BJ (cell line): ENCODE measurements at regions not wholly inside any gene's neighbourhood (a gene's known extent, or its start where the extent isn't known, plus 50 kb on each side); places are given as distances from the start of the nearest gene placed in this dataset.

Experiments
- CTCF ChIA-PET: fragments of 350-600 bp; formaldehyde crosslinking; extraction: SDS; loops from one replicate; lab custom pipeline; 2021; ENCODE audit warnings: antibody characterized with exemption, inconsistent platforms; lab: Yijun Ruan, JAX
- POLR2A ChIA-PET: fragments of 300-600 bp; sonication (Branson Sonifier 250); formaldehyde crosslinking; extraction: SDS; loops from one replicate; lab custom pipeline; 2021; ENCODE audit warnings: antibody characterized with exemption; lab: Charles Lee
- DNase-seq: peaks from one replicate; pipeline ENCODE4 v3.0.0-alpha.2; 2011; ENCODE audit warnings: low read depth
- H3K27me3 ChIP-seq: 2 replicates; pipeline ENCODE4 v1.6.0; 2011; ENCODE audit warnings: low read length; ENCODE audit not compliant: control insufficient read depth, insufficient read depth
- H3K36me3 ChIP-seq: 2 replicates; pipeline ENCODE4 v1.5.1; 2011; ENCODE audit warnings: low read length; ENCODE audit not compliant: control insufficient read depth, insufficient read depth
- H3K4me3 ChIP-seq: 2 replicates; pipeline ENCODE4 v1.5.1; 2011; ENCODE audit warnings: low read depth, mild to moderate bottlenecking, control low read depth, low read length
- TF ChIP-seq, protein P1 (sequence below): IDR thresholded peaks from 2 replicates; pipeline ENCODE4 v1.5.1; 2011; ENCODE audit warnings: low read depth, mild to moderate bottlenecking, control low read depth, inconsistent platforms, low read length, moderate library complexity; ENCODE audit not compliant: insufficient read depth

DNA sequence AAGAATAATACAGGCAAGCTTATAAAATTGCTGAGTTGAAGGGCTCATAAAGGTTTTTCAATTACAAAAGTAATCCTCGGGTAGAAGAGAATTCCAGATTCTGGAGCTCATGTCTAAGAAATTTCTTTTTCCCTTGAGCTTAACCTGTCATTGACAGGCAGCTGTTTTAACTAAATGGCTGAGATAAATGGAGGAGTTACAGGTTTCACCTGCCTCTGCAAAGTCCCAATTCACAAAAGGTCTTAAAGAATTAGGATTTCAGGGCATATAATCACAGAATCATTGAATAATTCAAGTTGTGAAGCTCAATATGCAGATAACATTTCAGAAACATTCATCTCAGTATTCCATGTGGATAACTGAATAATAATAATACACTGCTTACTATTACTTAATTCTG lies 660.1 kb upstream of the NRSN1 start:
- TF ChIP-seq, protein P1, sequence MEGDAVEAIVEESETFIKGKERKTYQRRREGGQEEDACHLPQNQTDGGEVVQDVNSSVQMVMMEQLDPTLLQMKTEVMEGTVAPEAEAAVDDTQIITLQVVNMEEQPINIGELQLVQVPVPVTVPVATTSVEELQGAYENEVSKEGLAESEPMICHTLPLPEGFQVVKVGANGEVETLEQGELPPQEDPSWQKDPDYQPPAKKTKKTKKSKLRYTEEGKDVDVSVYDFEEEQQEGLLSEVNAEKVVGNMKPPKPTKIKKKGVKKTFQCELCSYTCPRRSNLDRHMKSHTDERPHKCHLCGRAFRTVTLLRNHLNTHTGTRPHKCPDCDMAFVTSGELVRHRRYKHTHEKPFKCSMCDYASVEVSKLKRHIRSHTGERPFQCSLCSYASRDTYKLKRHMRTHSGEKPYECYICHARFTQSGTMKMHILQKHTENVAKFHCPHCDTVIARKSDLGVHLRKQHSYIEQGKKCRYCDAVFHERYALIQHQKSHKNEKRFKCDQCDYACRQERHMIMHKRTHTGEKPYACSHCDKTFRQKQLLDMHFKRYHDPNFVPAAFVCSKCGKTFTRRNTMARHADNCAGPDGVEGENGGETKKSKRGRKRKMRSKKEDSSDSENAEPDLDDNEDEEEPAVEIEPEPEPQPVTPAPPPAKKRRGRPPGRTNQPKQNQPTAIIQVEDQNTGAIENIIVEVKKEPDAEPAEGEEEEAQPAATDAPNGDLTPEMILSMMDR: no peak
- ChIA-PET POLR2A (no interaction called here), CTCF (interaction anchor here (0.6 kb wide), 1 partner anchor 10 kb away, joined by 3 read pairs; no protein-coding TSS in a partner anchor)
- no peaks in the 10 kb centered on the region for H3K27me3 ChIP-seq
- H3K36me3 ChIP-seq: no peaks in the 10 kb centered on the region
- no peak overlapping the region for H3K4me3 ChIP-seq
- no peak for DNase-seq

DNA sequence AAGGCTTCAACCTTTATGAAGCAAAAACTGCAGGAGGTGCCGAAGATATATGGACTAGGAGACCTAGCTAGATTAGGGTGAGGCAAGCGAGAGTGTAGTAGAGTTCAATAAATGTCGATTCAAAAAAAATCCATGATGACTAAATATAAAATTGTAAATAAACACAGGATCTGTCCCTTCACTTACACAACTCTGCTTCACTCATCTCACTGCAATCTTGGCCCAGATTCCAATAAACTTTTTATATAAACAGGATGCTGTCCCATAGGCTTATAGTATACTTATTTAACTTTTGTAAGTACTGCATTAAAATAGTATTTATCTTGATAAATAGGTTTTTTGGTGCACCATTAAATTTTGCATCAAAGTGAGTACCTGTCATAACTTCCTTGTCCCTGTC lies 648.4 kb upstream of the NRSN1 start:
- Histone ChIP-seq H3K27me3 (no peaks in the 10 kb centered on the region), H3K4me3 (no peak overlapping the region), H3K36me3 (no peaks in the 10 kb centered on the region)
- TF ChIP-seq, protein P1: no peak
- CTCF ChIA-PET: no interaction called here
- POLR2A ChIA-PET: no interaction called here
- no peak for DNase-seq

DNA sequence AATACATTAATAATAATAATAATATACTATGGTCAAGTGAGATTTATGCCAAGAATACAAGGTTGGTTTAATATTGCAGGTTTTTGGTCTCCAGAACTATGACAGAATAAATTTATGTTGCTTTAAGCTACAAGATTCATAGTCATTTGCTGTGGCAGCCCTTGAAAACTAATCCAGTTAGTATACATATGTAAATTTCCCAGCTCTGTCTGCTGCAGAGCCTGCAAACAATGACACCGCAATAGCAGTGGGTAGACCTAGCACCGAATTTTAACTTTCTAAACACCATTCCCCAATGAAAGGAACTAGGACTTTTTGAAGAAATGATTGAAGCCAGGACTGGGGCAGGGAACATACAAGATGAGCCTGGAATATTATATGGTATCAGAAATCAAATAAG lies 647.7 kb upstream of the NRSN1 start:
- DNase-seq: no peak
- no peak overlapping the region for H3K4me3 ChIP-seq
- TF ChIP-seq, protein P1: no peak
- H3K36me3 ChIP-seq: no peaks in the 10 kb centered on the region
- H3K27me3 ChIP-seq: no peaks in the 10 kb centered on the region
- ChIA-PET CTCF (no interaction called here), POLR2A (no interaction called here)

DNA sequence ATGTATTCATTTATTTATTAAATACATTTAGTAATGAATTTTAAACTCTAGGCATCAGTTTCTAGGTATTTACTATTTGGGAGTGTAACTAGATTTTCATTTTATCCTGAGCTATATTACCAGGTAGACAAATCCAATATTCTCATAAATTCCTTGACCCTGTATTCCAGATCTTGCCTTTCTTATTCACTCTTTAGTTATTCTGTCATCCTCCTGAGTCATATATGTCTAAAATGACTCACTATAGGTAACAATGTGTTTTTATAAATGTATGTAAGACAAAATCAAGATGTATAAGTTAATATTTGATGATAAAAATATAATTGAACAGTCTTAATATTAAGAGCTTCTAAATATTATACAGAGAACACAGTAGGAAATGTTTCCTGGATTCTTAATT lies 642.1 kb upstream of the NRSN1 start:
- Histone ChIP-seq H3K36me3 (no peaks in the 10 kb centered on the region), H3K27me3 (no peaks in the 10 kb centered on the region), H3K4me3 (no peak overlapping the region)
- POLR2A ChIA-PET: no interaction called here
- CTCF ChIA-PET: no interaction called here
- no peak for DNase-seq
- TF ChIP-seq, protein P1: no peak

DNA sequence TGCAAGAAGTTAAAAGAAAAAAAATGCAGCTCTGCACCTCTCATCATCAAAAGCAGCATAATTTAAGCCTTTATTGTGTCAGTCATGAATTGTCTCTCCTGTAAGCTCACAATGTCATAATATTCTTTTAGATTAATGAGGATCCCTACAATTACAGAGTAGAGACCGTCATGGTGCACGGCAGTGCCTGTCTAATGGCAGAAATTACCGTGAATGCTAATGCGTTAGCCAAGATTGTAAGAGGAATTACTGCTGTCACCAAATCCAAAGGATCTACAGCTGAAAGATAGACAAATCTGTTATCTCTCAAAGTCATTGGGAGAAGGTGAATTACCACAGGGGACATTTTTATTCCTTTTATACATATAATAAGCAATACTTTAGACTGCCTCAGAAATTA lies 631.6 kb upstream of the NRSN1 start:
- TF ChIP-seq, protein P1: no peak
- CTCF ChIA-PET: no interaction called here
- Histone ChIP-seq H3K36me3 (no peaks in the 10 kb centered on the region), H3K27me3 (no peaks in the 10 kb centered on the region), H3K4me3 (no peak overlapping the region)
- POLR2A ChIA-PET: no interaction called here
- no peak for DNase-seq
